ENCODE measurements at regions not wholly inside any gene's neighbourhood (a gene's known extent, or its start where the extent isn't known, plus 50 kb on each side); places are given as distances from the start of the nearest gene placed in this dataset.

DNA sequence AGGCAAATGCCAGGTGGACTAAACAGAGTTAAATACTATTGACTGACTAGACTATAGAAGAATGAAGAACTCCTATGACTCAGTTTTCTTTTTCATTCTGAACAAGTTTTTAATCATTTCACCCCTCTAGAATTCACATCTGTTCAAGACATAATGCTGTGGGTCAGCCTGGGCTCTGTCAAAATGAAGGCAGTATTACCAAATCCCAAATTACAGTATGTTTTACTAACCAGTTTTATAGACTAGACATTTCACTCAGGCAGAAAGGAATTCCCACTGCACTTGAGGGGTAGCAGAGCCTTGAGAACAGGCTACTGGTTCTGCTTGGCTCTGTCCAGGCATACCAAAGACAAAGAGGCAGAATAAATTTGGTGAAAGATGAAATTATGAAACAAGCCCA is 511.7 kb downstream of the EPHA4 start:
- H3K9me2 ChIP-seq (replicated peaks; ENCODE audit: low read depth, low read length) = no peaks in the 10 kb centered on the region
- no peak overlapping the region for H2AFZ ChIP-seq (ENCODE audit: low read length)
- no peak overlapping the region for H3K4me2 ChIP-seq (ENCODE audit: low read depth, low read length, poor library complexity, severe bottlenecking)
- H4K20me1 ChIP-seq (ENCODE audit: insufficient read depth, low read length, poor library complexity, severe bottlenecking) = no peaks in the 10 kb centered on the region
- H3F3A ChIP-seq (ENCODE audit: low read depth) = no peaks in the 10 kb centered on the region
- no peaks in the 10 kb centered on the region for H3K79me2 ChIP-seq (ENCODE audit: insufficient read depth, low read length)
- H3K36me3 ChIP-seq (ENCODE audit: insufficient read depth, low read length) = no peaks in the 10 kb centered on the region
- no peaks in the 10 kb centered on the region for H3K4me1 ChIP-seq (ENCODE audit: insufficient read depth, low read length, poor library complexity, severe bottlenecking)
- no peaks in the 10 kb centered on the region for H3K9me3 ChIP-seq (ENCODE audit: insufficient read depth, low read depth, low read length)
- H3K27me3 ChIP-seq (ENCODE audit: insufficient read depth, low read length, poor library complexity, severe bottlenecking) = no peaks in the 10 kb centered on the region
- H3K9ac ChIP-seq (ENCODE audit: low read depth, low read length, poor library complexity, severe bottlenecking) = no peak overlapping the region
- TF ChIP-seq, protein P1, sequence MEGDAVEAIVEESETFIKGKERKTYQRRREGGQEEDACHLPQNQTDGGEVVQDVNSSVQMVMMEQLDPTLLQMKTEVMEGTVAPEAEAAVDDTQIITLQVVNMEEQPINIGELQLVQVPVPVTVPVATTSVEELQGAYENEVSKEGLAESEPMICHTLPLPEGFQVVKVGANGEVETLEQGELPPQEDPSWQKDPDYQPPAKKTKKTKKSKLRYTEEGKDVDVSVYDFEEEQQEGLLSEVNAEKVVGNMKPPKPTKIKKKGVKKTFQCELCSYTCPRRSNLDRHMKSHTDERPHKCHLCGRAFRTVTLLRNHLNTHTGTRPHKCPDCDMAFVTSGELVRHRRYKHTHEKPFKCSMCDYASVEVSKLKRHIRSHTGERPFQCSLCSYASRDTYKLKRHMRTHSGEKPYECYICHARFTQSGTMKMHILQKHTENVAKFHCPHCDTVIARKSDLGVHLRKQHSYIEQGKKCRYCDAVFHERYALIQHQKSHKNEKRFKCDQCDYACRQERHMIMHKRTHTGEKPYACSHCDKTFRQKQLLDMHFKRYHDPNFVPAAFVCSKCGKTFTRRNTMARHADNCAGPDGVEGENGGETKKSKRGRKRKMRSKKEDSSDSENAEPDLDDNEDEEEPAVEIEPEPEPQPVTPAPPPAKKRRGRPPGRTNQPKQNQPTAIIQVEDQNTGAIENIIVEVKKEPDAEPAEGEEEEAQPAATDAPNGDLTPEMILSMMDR (conservative IDR thresholded peaks at IDR 0.05; ENCODE audit: low read length) = no peak
- no peak for TF ChIP-seq EZH2phosphoT487 (IDR thresholded peaks at IDR 0.05; ENCODE audit: borderline replicate concordance)
- no peak overlapping the region for H3K4me3 ChIP-seq (ENCODE audit: low read length, poor library complexity, severe bottlenecking)

DNA sequence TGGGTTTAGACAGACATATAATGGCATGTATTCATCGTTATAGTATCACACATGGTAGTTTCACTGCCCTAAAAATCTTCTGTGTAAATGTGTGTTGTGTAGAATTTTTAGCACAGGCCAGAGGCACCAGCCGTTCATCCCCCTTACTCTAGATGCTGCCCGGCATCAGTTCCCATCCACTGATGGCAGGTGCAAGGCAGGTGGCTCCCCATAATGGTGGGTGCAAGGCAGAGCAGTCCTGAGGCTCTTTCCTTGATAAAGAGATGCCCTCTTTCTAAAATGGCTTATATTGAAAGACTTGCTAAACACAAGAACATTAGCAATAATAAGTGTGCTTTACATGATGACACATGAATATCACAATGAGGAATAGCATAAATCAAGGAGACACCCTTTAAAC is 508.5 kb downstream of the EPHA4 start:
- Histone ChIP-seq H3K9me2 (replicated peaks; ENCODE audit: low read depth, low read length) (no peaks in the 10 kb centered on the region), H3K4me1 (ENCODE audit: insufficient read depth, low read length, poor library complexity, severe bottlenecking) (no peaks in the 10 kb centered on the region), H3K9ac (ENCODE audit: low read depth, low read length, poor library complexity, severe bottlenecking) (no peak overlapping the region), H3K36me3 (ENCODE audit: insufficient read depth, low read length) (no peaks in the 10 kb centered on the region), H3K27me3 (ENCODE audit: insufficient read depth, low read length, poor library complexity, severe bottlenecking) (no peaks in the 10 kb centered on the region), H3F3A (ENCODE audit: low read depth) (no peaks in the 10 kb centered on the region), H4K20me1 (ENCODE audit: insufficient read depth, low read length, poor library complexity, severe bottlenecking) (no peaks in the 10 kb centered on the region), H3K4me2 (ENCODE audit: low read depth, low read length, poor library complexity, severe bottlenecking) (no peak overlapping the region), H3K9me3 (ENCODE audit: insufficient read depth, low read depth, low read length) (no peaks in the 10 kb centered on the region), H3K79me2 (ENCODE audit: insufficient read depth, low read length) (no peaks in the 10 kb centered on the region), H2AFZ (ENCODE audit: low read length) (no peak overlapping the region), H3K4me3 (ENCODE audit: low read length, poor library complexity, severe bottlenecking) (no peak overlapping the region)
- no peak for TF ChIP-seq EZH2phosphoT487 (IDR thresholded peaks at IDR 0.05; ENCODE audit: borderline replicate concordance)
- TF ChIP-seq, protein P1 (conservative IDR thresholded peaks at IDR 0.05; ENCODE audit: low read length) = no peak

GRCh38 chr2:221064058-221064854 is 507.8 kb downstream of the EPHA4 start:
- H3F3A ChIP-seq (ENCODE audit: low read depth) = no peaks in the 10 kb centered on the region
- H4K20me1 ChIP-seq (ENCODE audit: insufficient read depth, low read length, poor library complexity, severe bottlenecking) = no peaks in the 10 kb centered on the region
- H3K79me2 ChIP-seq (ENCODE audit: insufficient read depth, low read length) = no peaks in the 10 kb centered on the region
- H3K4me1 ChIP-seq (ENCODE audit: insufficient read depth, low read length, poor library complexity, severe bottlenecking) = no peaks in the 10 kb centered on the region
- H3K9me3 ChIP-seq (ENCODE audit: insufficient read depth, low read depth, low read length) = no peaks in the 10 kb centered on the region
- H3K9me2 ChIP-seq (replicated peaks; ENCODE audit: low read depth, low read length) = no peaks in the 10 kb centered on the region
- no peak for TF ChIP-seq EZH2phosphoT487 (IDR thresholded peaks at IDR 0.05; ENCODE audit: borderline replicate concordance)
- TF ChIP-seq, protein P1 (conservative IDR thresholded peaks at IDR 0.05; ENCODE audit: low read length) = no peak
- no peak overlapping the region for H3K4me2 ChIP-seq (ENCODE audit: low read depth, low read length, poor library complexity, severe bottlenecking)
- no peak overlapping the region for H3K9ac ChIP-seq (ENCODE audit: low read depth, low read length, poor library complexity, severe bottlenecking)
- no peak overlapping the region for H3K4me3 ChIP-seq (ENCODE audit: low read length, poor library complexity, severe bottlenecking)
- H3K27me3 ChIP-seq (ENCODE audit: insufficient read depth, low read length, poor library complexity, severe bottlenecking) = no peaks in the 10 kb centered on the region
- no peaks in the 10 kb centered on the region for H3K36me3 ChIP-seq (ENCODE audit: insufficient read depth, low read length)
- no peak overlapping the region for H2AFZ ChIP-seq (ENCODE audit: low read length)

Data from Loucy (cell line).